GM18502 (cell line): ENCODE measurements at regions not wholly inside any gene's neighbourhood (a gene's known extent, or its start where the extent isn't known, plus 50 kb on each side); places are given as distances from the start of the nearest gene placed in this dataset.
"Not testable (repeated sequence)": the region's sequence is repeated elsewhere in the genome, so short reads cannot be mapped to it uniquely, and the experiment has no call there.

Source experiments
- ATAC-seq: cut with Tn5 transposase; IDR thresholded peaks from one replicate; pipeline ENCODE4 v1.9.1; 2021; ENCODE audit warnings: mild to moderate bottlenecking; ENCODE audit not compliant: unreplicated experiment, poor library complexity

DNA sequence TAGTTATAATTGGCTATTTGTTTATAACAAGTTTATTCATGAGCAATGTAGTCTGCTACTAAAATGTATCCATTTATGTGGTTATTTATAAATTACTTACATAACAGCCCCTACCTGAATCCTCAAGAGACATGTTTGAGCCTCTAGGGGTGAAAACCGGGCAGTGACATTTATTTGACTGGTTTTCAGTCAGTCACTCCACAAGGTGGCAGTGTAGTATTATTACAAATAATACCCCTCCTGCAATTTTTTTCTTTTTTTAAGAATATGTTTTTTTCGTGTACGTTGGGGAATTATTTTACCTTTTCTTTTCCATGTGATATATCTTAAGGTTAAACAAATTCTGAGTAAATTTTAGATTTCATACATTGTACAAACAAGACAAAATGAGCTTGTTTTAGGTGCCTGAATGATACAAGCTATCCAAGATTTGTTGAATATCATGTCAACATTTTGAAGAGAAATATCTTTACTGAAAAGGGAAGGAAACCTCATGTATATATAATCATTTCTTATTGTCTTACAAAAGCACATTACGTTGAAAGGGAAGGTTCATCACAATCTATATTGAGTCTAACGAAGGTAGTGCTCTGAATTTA is 598.7 kb upstream of the TECRL start:
- ATAC-seq, result no peak

DNA sequence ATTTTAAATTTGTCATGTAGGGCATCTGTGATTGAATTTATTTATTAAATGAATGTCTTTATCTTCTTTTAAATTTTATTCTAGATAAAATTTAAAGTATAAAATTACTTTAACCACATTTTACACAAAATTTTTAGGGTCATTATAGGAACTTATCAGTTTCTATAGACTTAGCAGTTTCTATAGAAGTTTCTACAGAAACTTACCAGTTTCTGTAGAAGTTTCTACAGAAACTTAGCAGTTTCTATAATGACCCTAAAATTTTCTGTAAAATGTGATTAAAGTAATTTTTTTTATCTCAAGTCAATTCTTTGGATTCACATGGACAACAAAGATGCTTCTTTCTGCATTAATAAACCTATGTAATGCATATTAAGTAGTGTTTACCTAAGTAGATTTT is 565.9 kb upstream of the TECRL start:
- ATAC-seq, result no peak

DNA sequence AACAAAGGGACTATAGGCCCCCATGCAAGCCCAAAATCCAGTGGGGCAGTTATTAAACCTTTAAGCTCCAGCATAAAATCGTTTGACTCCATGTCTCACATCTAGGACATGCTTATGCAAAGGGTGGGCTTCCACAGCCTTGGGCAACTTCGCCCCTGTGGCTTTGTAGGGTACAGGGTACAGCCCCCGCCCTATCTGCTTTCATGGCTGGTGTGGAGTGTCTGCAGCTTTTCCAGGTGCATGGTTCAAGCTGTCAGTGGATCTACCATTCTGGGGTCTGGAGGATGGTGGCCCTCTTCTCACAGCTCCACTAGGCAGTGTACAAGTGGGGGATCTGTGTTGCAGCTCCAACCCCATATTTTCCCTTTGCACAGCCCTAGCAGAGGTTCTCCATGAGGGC is 559.8 kb upstream of the TECRL start:
- ATAC-seq, result no peak

DNA sequence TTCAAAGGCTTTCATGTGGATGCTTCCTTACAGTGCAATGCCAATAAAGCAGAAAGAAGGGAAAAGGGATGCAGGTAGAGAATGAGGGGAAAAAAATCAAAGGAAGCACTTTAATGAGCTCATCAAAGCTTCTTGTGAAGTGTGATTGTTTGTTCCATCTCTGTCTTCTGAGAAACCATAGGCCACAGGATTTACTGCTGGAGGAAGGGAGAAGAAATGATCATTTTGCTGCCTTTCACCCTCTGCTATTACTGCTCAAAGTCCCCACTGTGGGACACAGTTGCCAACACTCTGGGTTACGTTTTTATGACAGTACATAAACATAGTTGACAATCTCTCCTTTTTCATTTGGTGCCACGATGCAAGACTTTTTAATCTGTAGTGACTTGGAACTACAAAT is 558.0 kb upstream of the TECRL start:
- no peak for ATAC-seq

DNA sequence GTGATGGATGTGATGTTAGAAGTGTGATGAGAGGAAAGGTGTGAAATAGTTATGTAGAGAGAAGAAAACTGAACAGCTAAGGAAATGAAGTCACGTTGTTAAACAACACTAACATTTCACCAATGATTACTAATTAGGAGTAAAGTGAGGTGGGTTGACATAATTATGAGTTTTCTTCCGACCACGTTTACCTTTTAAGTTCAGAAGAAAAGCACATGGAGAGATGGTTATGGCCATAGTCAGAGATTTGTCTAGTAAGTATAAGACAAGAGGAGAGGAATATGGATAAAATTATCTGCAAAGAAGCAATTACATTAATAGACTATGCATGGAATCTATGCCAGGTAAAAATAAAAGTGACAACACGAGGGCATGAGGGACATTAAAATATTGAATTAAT is 551.3 kb upstream of the TECRL start:
- no peak for ATAC-seq

DNA sequence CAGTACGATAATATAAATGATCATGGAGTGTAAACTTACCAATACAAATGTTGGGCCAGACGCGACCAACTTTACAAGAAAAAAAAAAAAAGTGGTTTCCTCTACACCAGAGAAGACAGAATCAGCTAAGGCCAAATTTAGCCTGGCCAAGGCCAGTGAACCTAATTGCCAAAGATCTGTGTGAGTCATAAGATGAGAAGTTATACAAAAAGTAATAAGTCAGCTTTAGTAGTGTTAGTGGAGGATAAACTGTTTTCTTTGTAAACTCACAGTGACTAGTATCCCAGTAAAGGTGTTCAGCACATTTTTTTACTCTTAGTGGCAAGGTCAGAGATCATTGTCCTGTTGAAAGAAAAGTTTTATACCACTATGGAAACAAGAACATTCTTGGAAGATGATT is 531.4 kb upstream of the TECRL start:
- no peak for ATAC-seq

DNA sequence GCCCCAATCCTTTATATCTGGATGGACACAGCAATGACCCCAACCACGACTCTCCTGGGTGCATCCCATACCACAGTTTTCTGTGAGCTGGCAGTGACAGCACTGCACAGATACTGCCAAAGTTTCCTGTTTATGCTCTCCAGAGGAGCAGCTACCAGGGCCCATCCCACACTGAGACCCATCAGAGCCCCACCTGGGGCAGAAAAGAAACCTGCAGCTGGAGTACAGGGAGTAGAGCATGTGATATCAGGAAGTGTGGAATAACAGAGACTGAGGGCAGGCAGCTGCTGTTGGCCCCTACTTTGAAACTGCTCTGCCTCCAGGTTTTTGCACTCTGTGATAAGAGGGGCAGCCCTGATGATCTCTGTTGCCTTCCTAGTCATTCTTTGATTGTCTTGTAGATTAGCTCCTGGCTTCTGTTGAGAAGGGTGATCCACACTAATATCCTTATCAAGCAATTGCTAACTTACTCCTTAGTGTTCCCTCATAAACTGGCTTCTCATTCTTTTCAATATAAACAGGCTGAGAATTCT is 526.3 kb upstream of the TECRL start:
- ATAC-seq, result no peak

DNA sequence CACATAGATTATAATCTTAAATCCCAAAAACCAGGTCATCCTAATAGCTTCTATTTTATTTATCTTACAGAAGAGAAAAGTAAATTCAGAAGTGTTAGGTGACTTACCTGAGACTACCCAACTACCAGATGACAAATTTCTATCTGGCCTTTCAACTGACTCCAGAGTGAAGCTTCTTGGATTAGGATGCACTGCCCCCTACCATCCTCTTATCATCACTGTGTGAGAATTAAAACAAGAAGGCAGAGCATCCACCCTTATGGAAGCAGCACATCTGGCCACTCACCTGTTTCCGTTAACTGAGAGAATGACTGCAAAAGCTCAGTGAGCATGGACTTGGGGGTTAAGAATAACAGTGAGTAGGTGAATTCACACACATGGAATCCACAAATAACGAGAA is 502.6 kb upstream of the TECRL start:
- ATAC-seq, result no peak

DNA sequence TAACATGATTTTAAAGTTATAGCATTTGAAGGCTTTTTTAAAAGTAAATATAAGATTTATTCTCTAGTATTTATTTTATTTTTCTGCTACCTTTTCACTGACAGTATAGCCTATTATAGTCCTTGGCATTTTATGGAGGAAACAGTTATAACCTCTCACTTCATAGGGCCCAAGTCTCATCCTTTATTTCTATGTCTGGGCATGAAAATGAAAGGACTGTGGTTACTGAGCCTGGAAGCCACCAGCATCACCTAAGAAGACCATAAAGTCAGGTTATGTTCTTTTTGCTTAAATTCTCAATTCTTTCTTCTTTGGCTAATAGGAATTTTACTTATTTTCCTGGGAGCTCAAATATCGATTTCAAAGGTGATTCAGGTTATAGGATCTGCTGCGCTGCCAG is 494.7 kb upstream of the TECRL start:
- ATAC-seq, result no peak

DNA sequence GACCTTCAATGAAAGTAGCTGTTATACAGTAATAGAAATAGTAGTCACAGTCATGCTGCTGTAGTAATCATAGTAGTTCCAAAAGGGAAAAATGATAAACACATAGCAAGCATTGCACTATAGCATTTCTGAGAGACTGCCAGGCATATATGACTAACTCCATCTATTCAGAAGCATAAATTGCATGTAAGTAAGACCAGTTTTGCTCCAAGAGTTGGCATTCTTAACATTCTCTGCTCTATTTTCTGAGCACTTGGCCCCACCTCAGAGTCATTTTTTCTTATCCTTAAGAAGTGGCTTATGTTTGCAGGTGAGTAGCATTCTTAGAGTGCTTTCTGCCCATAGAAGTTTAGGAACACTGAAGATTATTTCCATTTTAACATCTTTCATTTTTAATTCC is 490.3 kb upstream of the TECRL start:
- ATAC-seq, result no peak

DNA sequence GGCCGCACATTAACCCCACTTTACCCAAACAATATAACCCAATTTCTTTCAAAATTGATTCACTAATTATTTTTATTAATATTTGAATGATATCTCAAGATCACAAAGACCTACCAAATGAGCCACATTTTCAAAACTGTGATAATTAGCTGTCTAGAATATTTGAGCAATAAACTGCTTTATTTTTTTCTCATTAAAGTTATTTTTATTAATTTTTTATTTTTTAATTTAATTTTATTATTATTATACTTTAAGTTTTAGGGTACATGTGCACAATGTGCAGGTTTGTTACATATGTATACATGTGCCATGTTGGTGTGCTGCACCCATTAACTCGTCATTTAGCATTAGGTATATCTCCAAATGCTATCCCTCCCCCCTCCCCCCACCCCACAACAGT is 489.8 kb upstream of the TECRL start:
- ATAC-seq, result not testable (repeated sequence)

DNA sequence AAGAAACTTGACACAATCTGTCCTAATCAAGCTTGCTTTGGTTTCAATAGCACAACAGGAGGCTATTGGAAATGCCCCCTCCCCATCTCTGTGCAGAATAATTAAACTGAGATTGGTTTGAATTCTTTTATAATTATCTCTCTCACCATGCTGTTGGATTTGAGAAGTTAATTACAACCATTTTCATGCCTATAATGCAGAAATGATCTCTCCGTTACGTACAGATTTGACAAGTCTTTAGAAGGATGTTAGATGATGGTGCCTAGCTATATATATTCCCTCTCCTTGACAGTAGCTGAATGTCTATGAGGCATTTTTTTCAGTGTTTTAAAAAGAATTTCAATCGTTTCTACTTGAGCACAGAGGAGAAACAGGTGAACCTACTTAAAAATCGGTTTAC is 488.4 kb upstream of the TECRL start:
- no peak for ATAC-seq

DNA sequence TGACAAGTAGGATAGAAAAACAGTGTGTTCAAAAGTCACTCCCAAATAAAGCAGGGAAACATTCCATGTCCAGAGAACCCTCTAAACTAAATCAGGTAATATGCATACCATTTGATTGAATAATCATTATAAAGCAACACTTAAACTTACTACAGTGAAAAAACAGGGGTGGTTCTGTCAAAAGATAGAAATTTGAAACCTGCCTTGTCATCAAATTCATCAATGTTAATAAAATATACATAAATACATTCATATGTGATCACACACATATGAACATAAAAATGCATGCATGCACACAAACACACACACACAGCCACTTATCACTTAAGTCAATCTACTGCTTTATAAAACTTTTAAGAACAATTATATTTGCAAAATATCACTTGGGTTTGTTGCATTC is 485.8 kb upstream of the TECRL start:
- no peak for ATAC-seq

DNA sequence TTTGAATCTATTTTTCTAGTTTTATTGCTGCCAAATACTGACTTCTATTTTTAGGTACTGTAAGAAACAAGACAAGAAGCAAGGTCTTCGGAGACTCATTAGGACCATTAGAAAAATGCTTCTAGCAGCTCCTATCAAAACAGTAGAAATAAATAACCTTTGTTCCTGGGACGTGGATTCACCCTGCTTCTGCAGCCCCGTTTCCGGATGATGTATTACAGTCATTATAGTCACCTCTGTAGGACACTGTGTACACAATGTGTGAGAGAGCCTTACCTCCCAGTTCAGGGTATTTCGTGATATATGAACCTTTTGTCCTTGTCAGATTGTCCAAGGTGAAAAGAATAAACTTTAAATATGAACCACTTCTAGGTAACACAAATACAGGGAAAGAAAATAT is 484.0 kb upstream of the TECRL start:
- ATAC-seq, result no peak

DNA sequence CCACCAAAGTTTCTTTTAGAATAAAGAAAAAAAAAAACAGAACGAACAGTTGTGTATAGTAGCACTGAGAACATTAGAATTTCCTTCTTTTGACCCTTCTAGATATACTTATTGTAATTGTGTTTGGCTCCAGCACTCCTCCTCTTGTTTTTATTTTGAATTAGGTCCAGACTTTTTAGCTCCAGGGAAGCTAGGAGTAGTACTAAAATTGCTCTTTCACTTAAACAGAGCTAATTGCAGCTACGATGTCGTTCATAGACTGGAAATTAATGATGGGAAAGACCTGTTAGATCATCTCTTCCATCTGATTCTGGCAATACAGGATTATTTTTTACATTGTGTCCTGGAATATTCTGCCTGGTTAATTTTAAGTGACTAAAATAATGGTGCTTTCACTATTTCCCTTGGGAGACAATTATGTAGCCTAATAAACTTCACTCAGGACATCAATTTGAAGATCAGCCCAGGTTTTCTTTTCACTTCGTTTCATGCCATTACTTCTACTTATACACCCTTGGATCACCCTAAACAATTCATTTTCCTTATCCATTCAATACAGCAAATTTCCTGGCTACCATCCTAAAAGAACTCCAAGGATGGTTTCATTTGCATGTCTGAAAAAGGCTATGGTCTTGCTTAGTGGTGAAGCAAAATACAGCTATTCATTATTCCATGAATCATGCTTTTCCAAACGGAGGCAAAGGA is 480.8 kb upstream of the TECRL start:
- no peak for ATAC-seq

DNA sequence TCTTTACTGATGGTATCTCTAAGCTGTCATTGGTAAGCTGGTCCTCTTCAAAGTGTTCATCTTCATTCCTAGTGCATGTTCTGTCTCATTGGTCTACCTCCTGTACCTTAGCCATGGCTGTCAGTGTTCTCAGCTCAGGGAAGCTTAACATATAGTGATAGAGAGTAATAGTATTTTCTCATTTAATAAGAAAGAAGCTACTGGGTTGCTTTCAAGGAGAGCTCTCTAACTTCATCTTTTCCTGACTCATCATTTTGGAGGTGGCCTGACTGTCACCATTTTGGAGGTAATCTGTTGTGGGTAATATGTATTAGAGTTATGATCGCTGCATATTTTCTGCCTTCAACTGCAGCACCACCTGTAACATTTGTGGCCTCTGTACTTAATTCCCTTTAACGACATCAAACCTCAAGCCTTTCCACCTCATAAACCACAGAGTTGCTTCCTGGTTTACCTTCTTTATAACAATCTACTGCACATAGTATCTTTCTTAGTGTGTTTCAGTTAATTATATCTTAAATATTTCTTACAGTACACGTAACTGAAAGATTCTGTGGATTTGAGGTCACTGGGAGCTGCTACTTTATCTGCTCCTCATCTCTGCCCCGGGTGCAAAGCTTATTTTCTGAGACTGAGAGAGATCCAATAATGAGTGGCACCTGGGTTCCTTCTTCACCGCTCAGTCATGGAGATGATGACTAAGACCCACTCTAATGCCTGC is 474.0 kb upstream of the TECRL start:
- ATAC-seq, result no peak

DNA sequence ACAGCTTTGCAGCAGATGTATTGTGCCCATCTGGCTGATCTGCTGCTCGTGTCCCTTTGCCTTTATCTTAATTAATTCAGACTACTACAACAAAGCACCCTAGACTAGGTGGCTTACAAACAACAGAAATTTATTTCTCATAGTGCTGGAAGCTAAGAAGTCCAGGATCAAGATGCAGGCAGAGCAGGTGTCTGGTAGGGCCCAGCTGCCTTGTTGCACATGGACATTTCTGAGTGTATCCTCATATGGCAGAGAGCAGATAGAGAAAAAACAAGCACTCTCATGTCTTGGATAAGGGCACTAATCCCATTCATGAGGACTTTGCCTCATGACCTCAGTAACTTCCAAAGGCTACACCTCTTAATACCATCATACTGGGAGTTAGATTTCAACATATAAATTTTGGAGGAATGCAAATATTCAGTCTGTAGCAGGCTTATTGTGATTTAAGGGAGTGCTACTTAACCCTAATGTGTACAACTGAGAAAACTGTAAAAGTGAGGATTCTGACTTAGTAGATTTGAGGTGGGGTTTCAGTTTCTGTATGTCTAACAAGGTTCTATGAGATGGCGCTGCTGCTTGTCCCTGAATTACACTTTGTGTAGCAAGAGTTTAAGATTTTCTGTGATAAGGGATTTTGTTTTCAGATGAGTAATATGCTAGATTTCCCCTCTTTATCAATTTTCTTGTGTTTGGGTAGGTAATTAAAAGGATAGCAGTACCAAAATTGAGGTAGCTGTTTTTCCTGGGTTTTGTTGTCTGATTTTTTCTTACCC is 473.2 kb upstream of the TECRL start:
- no peak for ATAC-seq

DNA sequence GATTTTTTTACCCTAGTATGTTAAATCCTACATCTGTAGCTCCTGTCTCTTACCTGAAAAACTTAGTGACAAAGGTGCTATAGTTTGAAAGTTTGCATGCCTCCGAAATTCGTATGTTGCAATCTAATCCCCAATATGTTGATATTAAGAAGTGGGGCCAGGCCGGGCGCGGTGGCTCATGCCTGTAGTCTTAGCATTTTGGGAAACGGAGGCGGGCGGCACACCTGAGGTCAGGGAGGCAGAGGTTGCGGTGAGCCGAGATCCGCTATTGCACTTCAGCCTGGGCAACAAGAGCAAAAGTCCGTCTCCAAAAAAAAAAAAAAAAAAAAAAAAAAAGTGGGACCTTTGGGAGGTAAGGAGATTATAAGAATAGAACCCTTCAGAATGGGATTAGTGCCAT is 471.3 kb upstream of the TECRL start:
- no peak for ATAC-seq

DNA sequence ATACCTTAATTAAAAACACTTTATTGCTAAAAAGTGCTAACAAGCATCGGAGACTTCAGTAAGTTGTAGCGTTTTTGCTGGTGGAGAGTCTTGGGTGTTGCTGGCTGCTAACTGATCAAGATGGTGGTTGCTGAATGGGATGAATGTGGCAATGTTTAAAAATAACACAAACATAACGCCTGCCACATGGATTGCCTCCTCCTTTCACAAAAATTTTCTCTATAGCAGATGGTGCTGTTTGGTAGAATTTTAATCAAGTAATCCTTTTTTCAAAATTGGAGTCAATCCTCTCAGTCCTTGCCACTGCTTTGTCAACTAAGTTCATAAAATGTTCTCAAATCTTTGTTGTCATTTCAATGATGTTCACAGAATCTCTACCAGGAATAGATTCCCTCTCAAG is 466.8 kb upstream of the TECRL start:
- no peak for ATAC-seq

DNA sequence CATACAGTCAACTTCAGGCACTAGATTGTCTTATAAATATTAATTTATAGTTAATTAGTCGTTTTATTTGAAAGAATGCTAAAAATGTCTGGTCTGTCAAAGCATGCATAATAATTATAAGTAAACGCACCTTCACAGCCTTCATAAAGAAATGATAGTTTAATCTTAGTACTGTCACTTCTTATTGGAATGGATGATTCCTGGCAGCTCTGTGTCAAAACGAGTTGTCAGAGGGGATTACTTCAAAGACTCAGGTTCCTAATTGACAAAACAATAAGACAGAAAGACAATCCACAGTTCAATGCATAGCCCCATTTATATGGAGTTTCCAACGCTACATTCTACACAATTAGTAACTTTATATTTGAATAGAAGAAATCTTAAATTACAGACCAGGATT is 461.3 kb upstream of the TECRL start:
- ATAC-seq, result no peak

DNA sequence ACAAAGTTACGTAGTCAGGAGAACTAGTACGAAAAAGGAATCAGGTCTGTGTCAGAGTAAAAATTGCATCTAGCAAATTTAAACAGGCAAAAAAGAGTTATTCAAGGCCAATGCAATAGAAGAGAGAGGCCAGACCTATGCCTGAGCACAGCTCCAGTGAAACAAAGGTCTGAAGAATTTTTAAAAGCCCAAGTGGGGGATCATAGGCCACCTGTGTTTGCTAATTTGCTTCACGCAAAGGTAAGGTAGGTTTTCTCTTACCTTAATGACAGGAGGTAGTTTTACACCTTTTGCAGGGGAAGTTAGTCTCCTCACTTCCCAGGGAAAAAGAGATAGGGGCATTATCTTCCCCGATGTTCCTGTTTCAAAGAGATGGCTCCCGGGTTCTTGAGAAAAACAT is 448.6 kb upstream of the TECRL start:
- ATAC-seq, result no peak
